ENCODE measurements at regions not wholly inside any gene's neighbourhood (a gene's known extent, or its start where the extent isn't known, plus 50 kb on each side); places are given as distances from the start of the nearest gene placed in this dataset.

- POLR2A ChIA-PET, result no interaction called here
- no peaks in the 10 kb centered on the region; the same call in 1 of the 2 replicates for H3K27me3 Mint-ChIP-seq (ENCODE audit: low read depth)
- no peak for DNase-seq (ENCODE audit: low spot score)
- no peak for ATAC-seq
- H3K4me1 Mint-ChIP-seq, result peaks cover 11% of the 10 kb centered on the region
- no peak overlapping the region for H3K27ac Mint-ChIP-seq
- H3K9me3 Mint-ChIP-seq, result peaks cover 18% of the 10 kb centered on the region
- CTCF ChIA-PET, result no interaction called here
- TF ChIP-seq IRF2 (CRISPR knock-in tag; IDR thresholded peaks at IDR 0.05; ENCODE audit: borderline replicate concordance, low read depth), result no peak
- no peak for TF ChIP-seq PREB (CRISPR knock-in tag; IDR thresholded peaks at IDR 0.05; ENCODE audit: borderline replicate concordance)
- TF ChIP-seq JAZF1 (CRISPR knock-in tag; IDR thresholded peaks at IDR 0.05), result no peak
- TF ChIP-seq EMX1 (CRISPR knock-in tag; IDR thresholded peaks at IDR 0.05), result no peak
- no peak for TF ChIP-seq ERG (CRISPR knock-in tag; IDR thresholded peaks at IDR 0.05)
- TF ChIP-seq ZNF532 (CRISPR knock-in tag; IDR thresholded peaks at IDR 0.05; ENCODE audit: borderline replicate concordance), result no peak
- no peak for TF ChIP-seq USF1 (CRISPR knock-in tag; IDR thresholded peaks at IDR 0.05)
- no peak for TF ChIP-seq FOXP4 (CRISPR knock-in tag; IDR thresholded peaks at IDR 0.05)
- no peak for TF ChIP-seq CDX4 (CRISPR knock-in tag; IDR thresholded peaks at IDR 0.05; ENCODE audit: borderline replicate concordance)
- no peak for TF ChIP-seq ZSCAN18 (CRISPR knock-in tag; IDR thresholded peaks at IDR 0.05)
- TF ChIP-seq ATF1 (CRISPR knock-in tag; IDR thresholded peaks at IDR 0.05), result no peak
- TF ChIP-seq NR1H2 (CRISPR knock-in tag; IDR thresholded peaks at IDR 0.05), result no peak
- TF ChIP-seq ZNF219 (CRISPR knock-in tag; IDR thresholded peaks at IDR 0.05; ENCODE audit: borderline replicate concordance), result no peak
- no peak for TF ChIP-seq ZNF396 (CRISPR knock-in tag; IDR thresholded peaks at IDR 0.05; ENCODE audit: borderline replicate concordance)
- no peak for TF ChIP-seq NFYB (CRISPR knock-in tag; conservative IDR thresholded peaks at IDR 0.05; ENCODE audit: low read depth)
- no peak overlapping the region for H3K4me3 Mint-ChIP-seq
- no peaks in the 10 kb centered on the region for H3K36me3 Mint-ChIP-seq
Measured at GRCh38 chr20:41717483-41717882, 99.3 kb upstream of the CHD6 start.
